PC-3 (cell line): ENCODE measurements at regions not wholly inside any gene's neighbourhood (a gene's known extent, or its start where the extent isn't known, plus 50 kb on each side); places are given as distances from the start of the nearest gene placed in this dataset.
A peak's percentile ranks its signal among the peaks of the same experiment; 100 is the strongest.

Source experiments
- ATAC-seq: fragments of 200-7000 bp; cut with Tn5 transposase; 2 replicates; pipeline ENCODE4 v1.9.1; 2020; ENCODE audit warnings: mild to moderate bottlenecking, moderate library complexity
- BruUV-seq: library from RNA; stranded (reverse); fragments of 400-500 nt; replicated peaks from 2 replicates; lab custom pipeline; 2021; lab: Mats Ljungman, UMichigan
- CTCF ChIA-PET: fragments of 300-600 bp; sonication (Branson Sonifier 250); formaldehyde crosslinking; loops from one replicate; lab custom pipeline; 2022; ENCODE audit warnings: antibody characterized with exemption; lab: Charles Lee
- POLR2A ChIA-PET: fragments of 300-600 bp; sonication (Branson Sonifier 250); formaldehyde crosslinking; loops from one replicate; lab custom pipeline; 2022; ENCODE audit warnings: antibody characterized with exemption; ENCODE audit not compliant: unreplicated experiment; lab: Charles Lee
- DNase-seq: peaks from one replicate; pipeline ENCODE4 v3.0.0-alpha.2; 2015
- H2AFZ ChIP-seq: fragments of 300-600 bp; sonication (generic); 2 replicates; pipeline ENCODE4 v1.6.0; 2016; ENCODE audit warnings: antibody characterized with exemption, low read length
- H3F3A ChIP-seq: fragments of 300-600 bp; sonication (generic); one replicate; pipeline ENCODE4 v1.6.0; 2017; ENCODE audit warnings: antibody characterized with exemption, low read length, control low read depth, mild to moderate bottlenecking; ENCODE audit not compliant: unreplicated experiment
- H3K27ac ChIP-seq: fragments of 300-600 bp; sonication (generic); 2 replicates; pipeline ENCODE4 v1.5.1; 2016; ENCODE audit warnings: mild to moderate bottlenecking, low read length
- H3K27me3 ChIP-seq: fragments of 300-600 bp; sonication (generic); 2 replicates; pipeline ENCODE4 v1.6.1; 2016; ENCODE audit warnings: low read length, mixed read lengths
- H3K36me3 ChIP-seq: fragments of 300-600 bp; sonication (generic); 2 replicates; pipeline ENCODE4 v1.6.1; 2016; ENCODE audit warnings: low read depth, mixed run types, low read length, mixed read lengths
- H3K4me1 ChIP-seq: fragments of 300-600 bp; sonication (generic); 2 replicates; pipeline ENCODE4 v1.5.1; 2016; ENCODE audit warnings: low read length; ENCODE audit not compliant: insufficient read depth
- H3K4me2 ChIP-seq: fragments of 300-600 bp; sonication (generic); 2 replicates; pipeline ENCODE4 v1.6.0; 2016; ENCODE audit warnings: low read length
- H3K4me3 ChIP-seq: fragments of 300-600 bp; sonication (generic); 2 replicates; pipeline ENCODE4 v1.5.1; 2016; ENCODE audit warnings: mild to moderate bottlenecking, low read length, mixed read lengths
- H3K79me2 ChIP-seq: fragments of 300-600 bp; sonication (generic); 2 replicates; pipeline ENCODE4 v1.6.1; 2017; ENCODE audit warnings: low read length, mixed read lengths
- H3K9ac ChIP-seq: fragments of 300-600 bp; sonication (generic); 2 replicates; pipeline ENCODE4 v1.6.0; 2016; ENCODE audit warnings: mild to moderate bottlenecking, low read length
- H3K9me2 ChIP-seq: fragments of 300-600 bp; sonication (generic); replicated peaks from 2 replicates; pipeline ENCODE4 v1.6.1; 2016; ENCODE audit warnings: mixed run types, low read length, mixed read lengths
- H3K9me3 ChIP-seq: fragments of 300-600 bp; sonication (generic); 2 replicates; pipeline ENCODE4 v1.6.1; 2016; ENCODE audit warnings: low read length, mixed read lengths
- H4K20me1 ChIP-seq: fragments of 300-600 bp; sonication (generic); 2 replicates; pipeline ENCODE4 v1.6.1; 2016; ENCODE audit warnings: low read length, mixed read lengths
- CTCF ChIP-seq: fragments of 300-600 bp; sonication (generic); conservative IDR thresholded peaks from 2 replicates; pipeline ENCODE4 v1.5.1; 2017; ENCODE audit warnings: antibody characterized with exemption, low read depth, mild to moderate bottlenecking, low read length
- EZH2 ChIP-seq: fragments of 300-600 bp; sonication (generic); IDR thresholded peaks from one replicate; pipeline ENCODE4 v1.6.1; 2017; ENCODE audit warnings: antibody characterized with exemption, mild to moderate bottlenecking, low read length; ENCODE audit not compliant: unreplicated experiment
- EZH2phosphoT487 ChIP-seq: fragments of 300-600 bp; sonication (generic); IDR thresholded peaks from 2 replicates; pipeline ENCODE4 v1.6.1; 2018; ENCODE audit warnings: mild to moderate bottlenecking, antibody characterized with exemption, low read length, borderline replicate concordance
- intact Hi-C: fragments of 100-400 bp; cut with micrococcal nuclease; formaldehyde crosslinking; loops from 2 replicates; pipeline ENCODE4 v1.9.0; 2023

DNA sequence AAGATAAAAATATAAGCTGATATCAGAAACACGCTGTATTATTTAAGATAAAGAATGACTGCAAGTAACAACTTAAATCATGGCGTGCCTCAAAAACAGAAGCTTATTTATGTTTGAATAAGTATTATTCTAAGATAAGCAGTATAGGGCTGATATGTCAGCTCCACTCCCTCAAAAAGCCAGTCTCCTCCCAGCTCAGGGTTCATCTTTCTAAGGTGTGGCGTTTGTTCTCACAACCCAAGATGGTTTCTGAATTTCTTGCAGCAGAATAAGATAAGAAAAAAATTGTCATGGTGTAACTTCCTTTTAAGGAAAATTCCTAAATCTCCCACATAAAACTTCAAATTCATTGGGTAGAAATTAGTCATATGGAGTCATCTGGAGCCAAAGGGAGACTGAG lies 166.1 kb upstream of the POU1F1 start:
- TF ChIP-seq EZH2phosphoT487 (no peak), CTCF (no peak), EZH2 (no peak)
- no peaks in the 10 kb centered on the region for H3K9me2 ChIP-seq
- H3F3A ChIP-seq: no peaks in the 10 kb centered on the region
- peaks cover 5% of the 10 kb centered on the region; the same call in 1 of the 2 replicates for H3K4me1 ChIP-seq
- H3K36me3 ChIP-seq: no peaks in the 10 kb centered on the region
- H3K9me3 ChIP-seq: no peaks in the 10 kb centered on the region
- H3K4me2 ChIP-seq: no peak overlapping the region
- H3K9ac ChIP-seq: no peak overlapping the region
- CTCF ChIA-PET: no interaction called here
- no peaks in the 10 kb centered on the region for H3K79me2 ChIP-seq
- intact Hi-C loops: no loop called here
- DNase-seq: no peak
- ATAC-seq: no peak
- POLR2A ChIA-PET: no interaction called here
- no peak overlapping the region for H3K27ac ChIP-seq
- BruUV-seq: no TSS peak
- no peak overlapping the region for H3K4me3 ChIP-seq
- H3K27me3 ChIP-seq: no peaks in the 10 kb centered on the region
- H4K20me1 ChIP-seq: no peaks in the 10 kb centered on the region
- no peak overlapping the region for H2AFZ ChIP-seq

DNA sequence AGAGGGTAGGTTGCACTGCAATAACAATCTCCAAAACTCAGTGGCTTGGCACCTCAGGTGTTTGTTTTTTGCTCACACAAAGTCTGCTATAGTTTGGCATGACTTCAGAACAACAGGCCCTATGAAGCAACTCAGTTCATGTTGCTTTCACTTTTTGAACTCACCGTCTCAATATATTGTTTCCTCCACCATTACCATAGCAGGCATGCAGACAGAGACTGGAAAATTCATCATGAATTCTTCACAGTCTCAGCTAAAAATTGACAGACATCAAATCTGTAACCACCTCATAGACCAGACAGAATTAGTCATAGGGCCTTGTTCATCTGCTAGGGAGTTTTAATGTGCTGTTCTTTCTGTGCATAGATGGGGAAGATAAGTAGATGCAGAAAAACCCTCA lies 161.4 kb upstream of the POU1F1 start:
- no peaks in the 10 kb centered on the region for H3F3A ChIP-seq
- H3K9me3 ChIP-seq: no peaks in the 10 kb centered on the region
- no peak overlapping the region for H3K27ac ChIP-seq
- H3K4me3 ChIP-seq: no peak overlapping the region
- peak overlapping the region; percentile 36 for H3K4me2 ChIP-seq
- ATAC-seq: peak; percentile 71
- peak; percentile 38 for DNase-seq
- peaks cover 15% of the 10 kb centered on the region for H3K4me1 ChIP-seq
- H2AFZ ChIP-seq: peak overlapping the region; percentile 38
- H3K27me3 ChIP-seq: no peaks in the 10 kb centered on the region
- no TSS peak for BruUV-seq
- POLR2A ChIA-PET: no interaction called here
- no peak for TF ChIP-seq CTCF
- TF ChIP-seq EZH2phosphoT487: no peak
- no peak for TF ChIP-seq EZH2
- H3K9me2 ChIP-seq: no peaks in the 10 kb centered on the region
- intact Hi-C loops: no loop called here
- no peak overlapping the region for H3K9ac ChIP-seq
- H4K20me1 ChIP-seq: no peaks in the 10 kb centered on the region
- H3K79me2 ChIP-seq: no peaks in the 10 kb centered on the region
- no peaks in the 10 kb centered on the region for H3K36me3 ChIP-seq
- CTCF ChIA-PET: no interaction called here

GRCh38 chr3:87436781-87437543 lies 160.6 kb upstream of the POU1F1 start:
- Histone ChIP-seq H3F3A (no peaks in the 10 kb centered on the region), H3K4me2 (peak overlapping the region; percentile 36; the same call in 1 of the 2 replicates), H2AFZ (no peak overlapping the region), H3K27me3 (no peaks in the 10 kb centered on the region), H3K27ac (no peak overlapping the region), H3K9me3 (no peaks in the 10 kb centered on the region), H3K79me2 (no peaks in the 10 kb centered on the region), H3K4me3 (no peak overlapping the region), H3K9me2 (no peaks in the 10 kb centered on the region), H3K4me1 (peaks cover 15% of the 10 kb centered on the region), H3K9ac (no peak overlapping the region), H4K20me1 (no peaks in the 10 kb centered on the region), H3K36me3 (no peaks in the 10 kb centered on the region)
- ChIA-PET POLR2A (no interaction called here), CTCF (no interaction called here)
- ATAC-seq: peak; percentile 36
- TF ChIP-seq CTCF: no peak
- TF ChIP-seq EZH2: no peak
- TF ChIP-seq EZH2phosphoT487: no peak
- intact Hi-C loops: no loop called here
- peak; percentile 34 for DNase-seq
- no TSS peak for BruUV-seq
